Mesenchymal stem cell (in vitro differentiated cells and primary cell): ENCODE measurements at regions not wholly inside any gene's neighbourhood (a gene's known extent, or its start where the extent isn't known, plus 50 kb on each side); places are given as distances from the start of the nearest gene placed in this dataset.

Experiments used
- DNase-seq: peaks from one replicate; pipeline ENCODE4 v3.0.0-alpha.2; 2013
- H2AFZ ChIP-seq: one replicate; pipeline ENCODE4 v1.6.1; 2013; ENCODE audit warnings: low read depth, mild to moderate bottlenecking, control low read depth, inconsistent platforms, low read length, moderate library complexity
- H2AK5ac ChIP-seq: 2 replicates; pipeline ENCODE4 v1.6.1; 2013; ENCODE audit warnings: low read length, moderate library complexity, mild to moderate bottlenecking, inconsistent platforms; ENCODE audit not compliant: severe bottlenecking
- H2BK120ac ChIP-seq: one replicate; pipeline ENCODE4 v1.6.1; 2013; ENCODE audit warnings: low read depth, mild to moderate bottlenecking, inconsistent platforms, low read length, moderate library complexity
- H2BK12ac ChIP-seq, 2 experiments: one replicate each; pipeline ENCODE4 v1.6.1; 2013; ENCODE audit warnings: inconsistent platforms in 2 of 2, low read length in 2 of 2, mild to moderate bottlenecking in 2 of 2, moderate library complexity in 2 of 2, control low read depth in 1 of 2
- H2BK15ac ChIP-seq: one replicate; pipeline ENCODE4 v1.6.1; 2013; ENCODE audit warnings: mild to moderate bottlenecking, low read depth, inconsistent platforms; ENCODE audit not compliant: poor library complexity, severe bottlenecking
- H2BK5ac ChIP-seq: 2 replicates; pipeline ENCODE4 v1.6.1; 2013; ENCODE audit warnings: low read depth, mild to moderate bottlenecking, low read length, control low read depth, inconsistent platforms; ENCODE audit not compliant: poor library complexity, severe bottlenecking
- H3K14ac ChIP-seq, 2 experiments: one replicate each; pipeline ENCODE4 v1.6.1; 2013; ENCODE audit warnings: inconsistent platforms in 2 of 2, low read length in 2 of 2, control low read depth in 1 of 2, mild to moderate bottlenecking in 1 of 2, moderate library complexity in 1 of 2
- H3K18ac ChIP-seq, 2 experiments: one replicate each; pipeline ENCODE4 v1.6.1; 2013; ENCODE audit warnings: inconsistent platforms in 2 of 2, low read length in 2 of 2, control low read depth in 1 of 2, low read depth in 1 of 2, mild to moderate bottlenecking in 1 of 2
- H3K23ac ChIP-seq, 2 experiments: one replicate each; pipeline ENCODE4 v1.6.1; 2013; ENCODE audit warnings: inconsistent platforms in 2 of 2, low read length in 2 of 2, mild to moderate bottlenecking in 2 of 2, moderate library complexity in 2 of 2, control low read depth in 1 of 2
- H3K27ac ChIP-seq: 2 replicates; pipeline ENCODE4 v1.5.1; 2013; ENCODE audit warnings: mild to moderate bottlenecking, moderate library complexity, low read length, control low read depth, inconsistent platforms; ENCODE audit not compliant: poor library complexity, severe bottlenecking
- H3K27me3 ChIP-seq, 2 experiments: 2 replicates each; pipeline versions ENCODE4 v1.6.1 to v1.7.0; 2013; ENCODE audit warnings: low read length in 2 of 2, mild to moderate bottlenecking in 2 of 2, moderate library complexity in 2 of 2, control low read depth in 1 of 2, inconsistent platforms in 1 of 2; ENCODE audit not compliant: control insufficient read depth in 1 of 2, insufficient read depth in 1 of 2
- H3K36me3 ChIP-seq, 2 experiments: 2 replicates each; pipeline versions ENCODE4 v1.6.1 to v1.7.0; 2013; ENCODE audit warnings: low read length in 2 of 2, control low read depth in 1 of 2, inconsistent platforms in 1 of 2, low read depth in 1 of 2, mild to moderate bottlenecking in 1 of 2; ENCODE audit not compliant: insufficient read depth in 2 of 2, control insufficient read depth in 1 of 2
- H3K4ac ChIP-seq, 2 experiments: one replicate each; pipeline ENCODE4 v1.6.1; 2013; ENCODE audit warnings: inconsistent platforms in 2 of 2, low read length in 2 of 2, mild to moderate bottlenecking in 2 of 2, moderate library complexity in 2 of 2, control low read depth in 1 of 2, low read depth in 1 of 2
- H3K4me1 ChIP-seq: 2 replicates; pipeline ENCODE4 v1.6.1; 2013; ENCODE audit warnings: low read depth, low read length, control low read depth; ENCODE audit not compliant: control insufficient read depth, insufficient read depth
- H3K4me2 ChIP-seq: 2 replicates; pipeline ENCODE4 v1.6.1; 2013; ENCODE audit warnings: low read length, mild to moderate bottlenecking, inconsistent platforms; ENCODE audit not compliant: poor library complexity, severe bottlenecking
- H3K4me3 ChIP-seq, 2 experiments: 2 replicates each; pipeline versions ENCODE4 v1.5.1 to v1.7.0; 2013; ENCODE audit warnings: low read length in 2 of 2, mild to moderate bottlenecking in 2 of 2, control low read depth in 1 of 2, low read depth in 1 of 2; ENCODE audit not compliant: insufficient read depth in 1 of 2
- H3K79me1 ChIP-seq: replicated peaks from 2 replicates; pipeline ENCODE4 v1.6.1; 2013; ENCODE audit warnings: mild to moderate bottlenecking, control low read depth, low read length, inconsistent platforms; ENCODE audit not compliant: poor library complexity, severe bottlenecking
- H3K9ac ChIP-seq: 2 replicates; pipeline ENCODE4 v1.7.0; 2013; ENCODE audit warnings: mild to moderate bottlenecking, low read length, moderate library complexity
- H3K9me3 ChIP-seq: 2 replicates; pipeline ENCODE4 v1.7.0; 2013; ENCODE audit warnings: mild to moderate bottlenecking, low read length; ENCODE audit not compliant: control insufficient read depth
- H4K8ac ChIP-seq: one replicate; pipeline ENCODE4 v1.6.1; 2013; ENCODE audit warnings: inconsistent platforms, mild to moderate bottlenecking, low read length, moderate library complexity
- H4K91ac ChIP-seq: one replicate; pipeline ENCODE4 v1.6.1; 2013; ENCODE audit warnings: mild to moderate bottlenecking, low read length, inconsistent platforms
- WGBS: methylation state at CpG from one replicate; pipeline ENCODE4 v1.1.7; 2013; ENCODE audit warnings: mixed read lengths; 5-methylcytosine and 5-hydroxymethylcytosine counted together

- Histone ChIP-seq H3K4me2 (no peak overlapping the region), H3K23ac (no peak overlapping the region), H2AK5ac (no peak overlapping the region), H3K14ac (no peak overlapping the region), H2AFZ (no peak overlapping the region), H3K18ac (no peak overlapping the region), H3K27ac (no peak overlapping the region), H4K8ac (no peak overlapping the region), H3K9me3 (peaks cover 20% of the 10 kb centered on the region), H3K79me1 (no peaks in the 10 kb centered on the region), H2BK5ac (no peak overlapping the region), H2BK12ac (no peak overlapping the region), H2BK120ac (no peak overlapping the region), H3K4me3 (no peak overlapping the region), H2BK15ac (no peak overlapping the region), H3K4ac (no peak overlapping the region), H3K9ac (no peak overlapping the region), H3K4me1 (no peaks in the 10 kb centered on the region), H4K91ac (no peak overlapping the region), H3K36me3 (no peaks in the 10 kb centered on the region), H3K27me3 (no peaks in the 10 kb centered on the region)
- no peak for DNase-seq
- WGBS = 92% methylated on average over 2 of the region's 3 CpGs
These were observed 71.0 kb upstream of the ZNF280D start for GRCh38 chr15:56804279-56804678.

- Histone ChIP-seq H4K8ac (no peak overlapping the region), H3K4me2 (no peak overlapping the region), H3K79me1 (no peaks in the 10 kb centered on the region), H2AFZ (no peak overlapping the region), H3K23ac (no peak overlapping the region), H3K18ac (no peak overlapping the region), H3K4me1 (no peaks in the 10 kb centered on the region), H3K4ac (no peak overlapping the region), H2BK5ac (no peak overlapping the region), H3K4me3 (no peak overlapping the region), H3K9ac (no peak overlapping the region), H3K14ac (no peak overlapping the region), H3K27ac (no peak overlapping the region), H3K27me3 (no peaks in the 10 kb centered on the region), H4K91ac (no peak overlapping the region), H2BK15ac (no peak overlapping the region), H2BK120ac (no peak overlapping the region), H3K9me3 (no peaks in the 10 kb centered on the region), H2BK12ac (no peak overlapping the region), H2AK5ac (no peak overlapping the region), H3K36me3 (no peaks in the 10 kb centered on the region)
- no peak for DNase-seq
- no CpG with 5 or more reads among the region's 1 CpG for WGBS
These were observed 68.9 kb upstream of the ZNF280D start for GRCh38 chr15:56802161-56802560.

- Histone ChIP-seq H3K27ac (no peak overlapping the region), H3K9me3 (no peaks in the 10 kb centered on the region), H2BK15ac (no peak overlapping the region), H2AFZ (no peak overlapping the region), H2BK5ac (no peak overlapping the region), H3K9ac (no peak overlapping the region), H3K4ac (no peak overlapping the region), H4K91ac (no peak overlapping the region), H3K4me1 (no peaks in the 10 kb centered on the region), H3K4me3 (no peak overlapping the region), H3K79me1 (no peaks in the 10 kb centered on the region), H3K23ac (no peak overlapping the region), H3K18ac (no peak overlapping the region), H2BK12ac (no peak overlapping the region), H2BK120ac (no peak overlapping the region), H4K8ac (no peak overlapping the region), H3K36me3 (no peaks in the 10 kb centered on the region), H3K4me2 (no peak overlapping the region), H3K27me3 (no peaks in the 10 kb centered on the region), H3K14ac (no peak overlapping the region), H2AK5ac (no peak overlapping the region)
- WGBS = 93% methylated on average over 6 of the region's 6 CpGs
- DNase-seq = no peak
These were observed 65.3 kb upstream of the ZNF280D start for GRCh38 chr15:56798639-56799038.

- H4K8ac ChIP-seq = no peak overlapping the region
- no peaks in the 10 kb centered on the region for H3K9me3 ChIP-seq
- H3K14ac ChIP-seq = no peak overlapping the region
- H3K4me3 ChIP-seq = no peak overlapping the region
- H3K36me3 ChIP-seq = no peaks in the 10 kb centered on the region
- H3K4me1 ChIP-seq = no peaks in the 10 kb centered on the region
- no peak overlapping the region for H3K4ac ChIP-seq
- H2BK12ac ChIP-seq = no peak overlapping the region
- no peaks in the 10 kb centered on the region for H3K79me1 ChIP-seq
- no peak overlapping the region for H4K91ac ChIP-seq
- no peak overlapping the region for H3K4me2 ChIP-seq
- no peak overlapping the region for H3K18ac ChIP-seq
- DNase-seq = no peak
- WGBS = no CpG with 5 or more reads among the region's 1 CpG
- no peak overlapping the region for H2BK5ac ChIP-seq
- H2AFZ ChIP-seq = no peak overlapping the region
- no peak overlapping the region for H2BK120ac ChIP-seq
- H2BK15ac ChIP-seq = no peak overlapping the region
- no peaks in the 10 kb centered on the region for H3K27me3 ChIP-seq
- H2AK5ac ChIP-seq = no peak overlapping the region
- H3K23ac ChIP-seq = no peak overlapping the region
- H3K27ac ChIP-seq = no peak overlapping the region
- no peak overlapping the region for H3K9ac ChIP-seq
These were observed 64.5 kb upstream of the ZNF280D start for GRCh38 chr15:56797720-56798275.
